H9 (cell line): ENCODE measurements at regions not wholly inside any gene's neighbourhood (a gene's known extent, or its start where the extent isn't known, plus 50 kb on each side); places are given as distances from the start of the nearest gene placed in this dataset.

Experiments used
- DNase-seq: peaks from one replicate; pipeline ENCODE4 v3.0.0-alpha.2; 2017
- H2AFZ ChIP-seq: one replicate; pipeline ENCODE4 v1.6.1; 2013; ENCODE audit warnings: mild to moderate bottlenecking, low read length, control low read depth, moderate library complexity
- H2AK5ac ChIP-seq: 2 replicates; pipeline ENCODE4 v1.6.1; 2013; ENCODE audit warnings: low read length, control low read depth, mixed read lengths; ENCODE audit not compliant: insufficient read length
- H2BK120ac ChIP-seq: one replicate; pipeline ENCODE4 v1.6.1; 2013; ENCODE audit warnings: low read depth, mild to moderate bottlenecking, low read length, control low read depth, inconsistent platforms; ENCODE audit not compliant: poor library complexity, severe bottlenecking
- H2BK12ac ChIP-seq: 2 replicates; pipeline ENCODE4 v1.6.1; 2013; ENCODE audit warnings: low read length, control low read depth, mixed read lengths, low read depth; ENCODE audit not compliant: insufficient read length
- H2BK15ac ChIP-seq: 2 replicates; pipeline ENCODE4 v1.6.1; 2013; ENCODE audit warnings: low read depth, low read length, control low read depth
- H2BK20ac ChIP-seq: one replicate; pipeline ENCODE4 v1.6.1; 2013; ENCODE audit warnings: low read depth, mild to moderate bottlenecking, low read length, control low read depth, inconsistent platforms; ENCODE audit not compliant: poor library complexity, severe bottlenecking
- H2BK5ac ChIP-seq: 2 replicates; pipeline ENCODE4 v1.6.1; 2013; ENCODE audit warnings: low read length, control low read depth, mixed read lengths; ENCODE audit not compliant: insufficient read length
- H3K14ac ChIP-seq: 2 replicates; pipeline ENCODE4 v1.6.1; 2013; ENCODE audit warnings: low read length, control low read depth; ENCODE audit not compliant: insufficient read depth
- H3K18ac ChIP-seq: 2 replicates; pipeline ENCODE4 v1.6.1; 2013; ENCODE audit warnings: low read depth, mild to moderate bottlenecking, mixed read lengths, low read length, control low read depth; ENCODE audit not compliant: insufficient read length
- H3K23ac ChIP-seq: 2 replicates; pipeline ENCODE4 v1.6.1; 2013; ENCODE audit warnings: low read length, control low read depth, mixed read lengths, low read depth; ENCODE audit not compliant: insufficient read length
- H3K23me2 ChIP-seq: 2 replicates; pipeline ENCODE4 v1.6.1; 2013; ENCODE audit warnings: low read depth, mild to moderate bottlenecking, mixed read lengths, low read length, control low read depth; ENCODE audit not compliant: insufficient read length, poor library complexity, severe bottlenecking
- H3K27ac ChIP-seq: 2 replicates; pipeline ENCODE4 v1.5.1; 2013; ENCODE audit warnings: low read length, control low read depth, mixed read lengths, low read depth; ENCODE audit not compliant: insufficient read length
- H3K27me3 ChIP-seq: 2 replicates; pipeline ENCODE4 v1.6.1; 2013; ENCODE audit warnings: low read length, control low read depth, inconsistent platforms; ENCODE audit not compliant: insufficient read depth
- H3K4ac ChIP-seq: 2 replicates; pipeline ENCODE4 v1.6.1; 2013; ENCODE audit warnings: low read depth, mild to moderate bottlenecking, control low read depth, inconsistent platforms, low read length, moderate library complexity
- H3K4me1 ChIP-seq: 2 replicates; pipeline ENCODE4 v1.6.1; 2013; ENCODE audit warnings: low read length, control low read depth, inconsistent platforms; ENCODE audit not compliant: insufficient read depth
- H3K4me2 ChIP-seq: 2 replicates; pipeline ENCODE4 v1.6.1; 2013; ENCODE audit warnings: low read length, control low read depth, mixed read lengths; ENCODE audit not compliant: insufficient read length, insufficient read depth
- H3K56ac ChIP-seq: 2 replicates; pipeline ENCODE4 v1.6.1; 2013; ENCODE audit warnings: low read depth, mild to moderate bottlenecking, mixed read lengths, low read length, control low read depth; ENCODE audit not compliant: insufficient read length
- H3K79me1 ChIP-seq: 2 replicates; pipeline ENCODE4 v1.6.1; 2013; ENCODE audit warnings: low read depth, mild to moderate bottlenecking, moderate library complexity, low read length, control low read depth, inconsistent platforms; ENCODE audit not compliant: insufficient read depth, poor library complexity, severe bottlenecking
- H3K79me2 ChIP-seq: 2 replicates; pipeline ENCODE4 v1.6.1; 2013; ENCODE audit warnings: low read length, control low read depth, inconsistent platforms; ENCODE audit not compliant: insufficient read depth
- H3K9ac ChIP-seq: 2 replicates; pipeline ENCODE4 v1.6.1; 2013; ENCODE audit warnings: low read length, control low read depth, mixed read lengths; ENCODE audit not compliant: insufficient read length; ENCODE audit errors: extremely low read depth
- H3K9me3 ChIP-seq: one replicate; pipeline ENCODE4 v1.6.1; 2013; ENCODE audit warnings: low read depth, low read length, inconsistent platforms; ENCODE audit not compliant: control insufficient read depth
- H3T11ph ChIP-seq: one replicate; pipeline ENCODE4 v1.6.1; 2013; ENCODE audit warnings: mild to moderate bottlenecking, low read length, control low read depth, inconsistent platforms
- H4K20me1 ChIP-seq: one replicate; pipeline ENCODE4 v1.6.1; 2013; ENCODE audit not compliant: control insufficient read depth, insufficient read length, insufficient read depth
- H4K5ac ChIP-seq: 2 replicates; pipeline ENCODE4 v1.6.1; 2013; ENCODE audit warnings: low read depth, mild to moderate bottlenecking, mixed read lengths, low read length, control low read depth; ENCODE audit not compliant: insufficient read length
- H4K8ac ChIP-seq: replicated peaks from 2 replicates; pipeline ENCODE4 v1.6.1; 2013; ENCODE audit warnings: low read length, control low read depth, mixed read lengths, low read depth; ENCODE audit not compliant: insufficient read length
- H4K91ac ChIP-seq: 2 replicates; pipeline ENCODE4 v1.6.1; 2013; ENCODE audit warnings: low read depth, mild to moderate bottlenecking, moderate library complexity, mixed read lengths, low read length, control low read depth; ENCODE audit not compliant: insufficient read length
- H3K27ac Mint-ChIP-seq, 3 experiments: 2 replicates in 2 of 3; 3 replicates in 1 of 3; pipeline ENCODE4 v1.8.0; 2020 to 2021; ENCODE audit warnings: mixed read lengths in 3 of 3, mild to moderate bottlenecking in 1 of 3, moderate library complexity in 1 of 3
- H3K27me3 Mint-ChIP-seq: 2 replicates; pipeline ENCODE4 v1.8.0; 2021; ENCODE audit warnings: low read depth, mild to moderate bottlenecking, moderate library complexity, mixed read lengths
- H3K36me3 Mint-ChIP-seq, 3 experiments: 2 replicates in 2 of 3; 3 replicates in 1 of 3; pipeline ENCODE4 v1.8.0; 2020 to 2021; ENCODE audit warnings: low read depth in 3 of 3, mixed read lengths in 3 of 3; ENCODE audit not compliant: insufficient read depth in 1 of 3
- H3K4me1 Mint-ChIP-seq, 2 experiments: 2 replicates each; pipeline ENCODE4 v1.8.0; 2020; ENCODE audit warnings: mixed read lengths in 2 of 2
- H3K4me3 Mint-ChIP-seq, 2 experiments: 2 replicates in 1 of 2; 3 replicates in 1 of 2; pipeline ENCODE4 v1.8.0; 2020 to 2021; ENCODE audit warnings: mild to moderate bottlenecking in 2 of 2, mixed read lengths in 2 of 2, moderate library complexity in 1 of 2
- H3K9me3 Mint-ChIP-seq, 2 experiments: 2 replicates in 1 of 2; 3 replicates in 1 of 2; pipeline ENCODE4 v1.8.0; 2020; ENCODE audit warnings: mild to moderate bottlenecking in 2 of 2, mixed read lengths in 2 of 2, moderate library complexity in 1 of 2
- CTCF ChIP-seq: fragments of 200-600 bp; sonication (generic); conservative IDR thresholded peaks from 3 replicates; pipeline ENCODE4 v1.8.0; 2021; ENCODE audit warnings: antibody characterized with exemption, mild to moderate bottlenecking
- WGBS: extraction: QIAGEN DNeasy Blood & Tissue Kit; methylation state at CpG from one replicate; pipeline ENCODE4 v1.1.7; 2013; ENCODE audit warnings: missing lambda C conversion rate, low lambda C conversion rate, mixed read lengths; ENCODE audit not compliant: insufficient read length; ENCODE audit errors: extremely low coverage; 5-methylcytosine and 5-hydroxymethylcytosine counted together

DNA sequence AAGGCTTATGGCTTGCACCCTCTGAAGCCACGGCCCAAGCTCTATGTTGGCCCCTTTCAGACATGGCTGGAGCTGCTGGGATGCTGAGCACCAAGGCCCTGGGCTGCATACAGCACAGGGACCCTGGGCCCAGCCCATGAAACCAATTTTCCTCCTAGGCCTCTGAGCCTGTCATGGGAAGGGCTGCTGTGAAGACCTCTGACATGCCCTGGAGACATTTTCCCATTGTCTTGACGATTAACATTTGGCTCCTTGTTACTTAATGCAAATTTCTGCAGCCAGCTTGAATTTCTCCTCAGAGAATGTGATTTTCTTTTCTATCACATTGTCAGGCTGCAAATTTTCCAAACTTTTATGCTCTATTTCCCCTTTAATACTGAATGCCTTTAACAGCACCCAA is 844.7 kb downstream of the PCDH18 start:
- Histone ChIP-seq H4K8ac (no peak overlapping the region), H3K79me2 (no peaks in the 10 kb centered on the region), H3K14ac (no peak overlapping the region), H3K9ac (no peak overlapping the region), H4K91ac (no peak overlapping the region), H3K4me1 (no peaks in the 10 kb centered on the region; the same call in 1 of the 2 replicates), H4K20me1 (no peaks in the 10 kb centered on the region), H2AFZ (no peak overlapping the region), H4K5ac (no peak overlapping the region), H3K27ac (no peak overlapping the region), H3K9me3 (no peaks in the 10 kb centered on the region), H2AK5ac (no peak overlapping the region), H3K56ac (no peak overlapping the region), H3K4me2 (no peak overlapping the region), H2BK5ac (no peak overlapping the region), H3K23ac (no peak overlapping the region), H3K18ac (no peak overlapping the region), H3K23me2 (no peaks in the 10 kb centered on the region), H3K79me1 (no peaks in the 10 kb centered on the region), H3K4ac (no peak overlapping the region), H2BK120ac (no peak overlapping the region), H2BK15ac (no peak overlapping the region), H2BK20ac (no peak overlapping the region), H3K27me3 (no peaks in the 10 kb centered on the region), H2BK12ac (no peak overlapping the region), H3T11ph (no peak overlapping the region)
- peaks cover 2 to 4% (median 3%) of the 10 kb centered on the region in 3 experiments; a peak in 4 of 7 replicates for H3K36me3 Mint-ChIP-seq
- TF ChIP-seq CTCF: no peak
- H3K27me3 Mint-ChIP-seq: no peaks in the 10 kb centered on the region
- peaks cover 18 to 21% of the 10 kb centered on the region in 2 experiments for H3K4me1 Mint-ChIP-seq
- no peak for DNase-seq
- H3K4me3 Mint-ChIP-seq: no peak overlapping the region
- peak overlapping the region in 1 of 3 experiments; percentile 50; a peak in 1 of 7 replicates for H3K27ac Mint-ChIP-seq
- no CpG with 5 or more reads among the region's 2 CpGs for WGBS
- H3K9me3 Mint-ChIP-seq: peaks cover 0 to 4% of the 10 kb centered on the region in 2 experiments; a peak in 2 of 5 replicates
